Esophagus squamous epithelium (tissue), 4 donors: ENCODE measurements at regions not wholly inside any gene's neighbourhood (a gene's known extent, or its start where the extent isn't known, plus 50 kb on each side); places are given as distances from the start of the nearest gene placed in this dataset.

Source experiments
- POLR2A ChIP-seq, 4 donors: fragments of 450-650 bp; IDR thresholded peaks; one replicate each; pipeline ENCODE4 v1.6.1; 2017; ENCODE audit warnings: antibody characterized with exemption in 4 of 4, mild to moderate bottlenecking in 4 of 4, moderate library complexity in 3 of 4
- TF ChIP-seq, protein P1 (sequence below), 6 experiments: fragments of 450-650 bp in 4 of 6; fragments of 200-600 bp in 2 of 6; sonication (generic) in 2 of 6; IDR thresholded peaks; one replicate each; pipeline ENCODE4 v1.5.1; 2016 to 2019; ENCODE audit warnings: antibody characterized with exemption in 6 of 6, mild to moderate bottlenecking in 4 of 6, moderate library complexity in 4 of 6

DNA sequence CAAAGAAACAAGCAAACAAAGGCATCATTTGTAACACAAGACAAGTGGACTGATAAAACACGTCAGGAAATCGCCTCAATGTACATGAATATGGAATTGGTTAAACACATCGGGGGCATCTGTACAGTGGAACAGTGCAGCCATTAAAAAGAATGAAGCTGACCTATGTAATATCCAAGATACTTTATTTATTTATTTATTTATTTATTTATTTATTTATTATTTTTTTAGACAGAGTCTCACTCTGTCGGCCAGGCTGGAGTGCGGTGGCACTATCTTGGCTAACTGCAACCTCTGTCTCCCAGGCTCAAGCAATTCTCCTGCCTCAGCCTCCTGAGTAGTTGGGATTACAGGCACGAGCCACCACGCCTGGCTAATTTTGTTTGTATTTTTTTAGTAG lies 75.4 kb upstream of the SLC45A1 start:
- TF ChIP-seq, protein P1, sequence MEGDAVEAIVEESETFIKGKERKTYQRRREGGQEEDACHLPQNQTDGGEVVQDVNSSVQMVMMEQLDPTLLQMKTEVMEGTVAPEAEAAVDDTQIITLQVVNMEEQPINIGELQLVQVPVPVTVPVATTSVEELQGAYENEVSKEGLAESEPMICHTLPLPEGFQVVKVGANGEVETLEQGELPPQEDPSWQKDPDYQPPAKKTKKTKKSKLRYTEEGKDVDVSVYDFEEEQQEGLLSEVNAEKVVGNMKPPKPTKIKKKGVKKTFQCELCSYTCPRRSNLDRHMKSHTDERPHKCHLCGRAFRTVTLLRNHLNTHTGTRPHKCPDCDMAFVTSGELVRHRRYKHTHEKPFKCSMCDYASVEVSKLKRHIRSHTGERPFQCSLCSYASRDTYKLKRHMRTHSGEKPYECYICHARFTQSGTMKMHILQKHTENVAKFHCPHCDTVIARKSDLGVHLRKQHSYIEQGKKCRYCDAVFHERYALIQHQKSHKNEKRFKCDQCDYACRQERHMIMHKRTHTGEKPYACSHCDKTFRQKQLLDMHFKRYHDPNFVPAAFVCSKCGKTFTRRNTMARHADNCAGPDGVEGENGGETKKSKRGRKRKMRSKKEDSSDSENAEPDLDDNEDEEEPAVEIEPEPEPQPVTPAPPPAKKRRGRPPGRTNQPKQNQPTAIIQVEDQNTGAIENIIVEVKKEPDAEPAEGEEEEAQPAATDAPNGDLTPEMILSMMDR (IDR thresholded peaks at IDR 0.05): no peak
- TF ChIP-seq POLR2A (IDR thresholded peaks at IDR 0.05): no peak
